Mammary epithelial cell (primary cell): ENCODE measurements at regions not wholly inside any gene's neighbourhood (a gene's known extent, or its start where the extent isn't known, plus 50 kb on each side); places are given as distances from the start of the nearest gene placed in this dataset.

Experiments used
- CTCF ChIP-seq, 2 donors: IDR thresholded peaks in 1 of 2; conservative IDR thresholded peaks in 1 of 2; 2 replicates each; pipeline ENCODE4 v1.5.1; 2011 to 2012; ENCODE audit warnings: inconsistent platforms in 2 of 2, low read length in 2 of 2, mild to moderate bottlenecking in 2 of 2, control low read depth in 1 of 2, low read depth in 1 of 2; ENCODE audit not compliant: insufficient read depth in 1 of 2; ENCODE audit errors: extremely low read depth in 1 of 2
- EZH2 ChIP-seq: IDR thresholded peaks from 2 replicates; pipeline ENCODE4 v1.6.1; 2012; ENCODE audit warnings: low read length, inconsistent platforms, borderline replicate concordance

- TF ChIP-seq CTCF (conservative IDR thresholded peaks at IDR 0.05 in 1 of 2, IDR thresholded peaks at IDR 0.05 in 1 of 2; ENCODE audit: extremely low read depth in 1 of 2, insufficient read depth in 1 of 2, low read depth in 1 of 2, low read length in 2 of 2) (no peak), EZH2 (no peak)
Measured at GRCh38 chr11:23272095-23272494, 411.8 kb upstream of the CCDC179 start.
